Fibroblast of lung (primary cell): ENCODE measurements at regions not wholly inside any gene's neighbourhood (a gene's known extent, or its start where the extent isn't known, plus 50 kb on each side); places are given as distances from the start of the nearest gene placed in this dataset.

Source experiments
- DNase-seq, 2 donors: peaks; one replicate each; pipeline versions ENCODE4 v3.0.0 to v3.0.0-alpha.2; 2010; ENCODE audit warnings: low read depth in 2 of 2
- H2AFZ ChIP-seq: 2 replicates; pipeline ENCODE4 v1.5.1; 2012; ENCODE audit warnings: low read length, control low read depth, inconsistent platforms
- H3K27ac ChIP-seq: 2 replicates; pipeline ENCODE4 v1.5.1; 2011; ENCODE audit warnings: low read length, control low read depth; ENCODE audit not compliant: insufficient read depth
- H3K27me3 ChIP-seq: 2 replicates; pipeline ENCODE4 v1.5.1; 2011; ENCODE audit warnings: mild to moderate bottlenecking, low read length; ENCODE audit not compliant: control insufficient read depth, insufficient read depth
- H3K36me3 ChIP-seq: 2 replicates; pipeline ENCODE4 v1.5.1; 2011; ENCODE audit warnings: low read length; ENCODE audit not compliant: control insufficient read depth, insufficient read depth
- H3K4me1 ChIP-seq: 2 replicates; pipeline ENCODE4 v1.5.1; 2011; ENCODE audit warnings: low read length; ENCODE audit not compliant: control insufficient read depth, insufficient read depth; ENCODE audit errors: extremely low read depth
- H3K4me2 ChIP-seq: 2 replicates; pipeline ENCODE4 v1.5.1; 2011; ENCODE audit warnings: low read length, control low read depth; ENCODE audit not compliant: insufficient read depth; ENCODE audit errors: extremely low read depth
- H3K4me3 ChIP-seq, 4 experiments: fragments of 200-600 bp in 1 of 4; sonication (generic) in 1 of 4; replicated peaks in 1 of 4; 2 replicates each; pipeline ENCODE4 v1.5.1; 2011 to 2016; ENCODE audit warnings: low read length in 4 of 4, low read depth in 3 of 4, mild to moderate bottlenecking in 3 of 4, control low read depth in 2 of 4, inconsistent platforms in 1 of 4, mixed read lengths in 1 of 4; ENCODE audit not compliant: insufficient read depth in 1 of 4; ENCODE audit errors: control extremely low read depth in 1 of 4
- H3K79me2 ChIP-seq: 2 replicates; pipeline ENCODE4 v1.5.1; 2012; ENCODE audit warnings: mild to moderate bottlenecking, low read length, inconsistent platforms; ENCODE audit not compliant: control insufficient read depth, insufficient read depth
- H3K9ac ChIP-seq: 2 replicates; pipeline ENCODE4 v1.5.1; 2011; ENCODE audit warnings: mild to moderate bottlenecking, low read length, control low read depth; ENCODE audit not compliant: insufficient read depth
- H3K9me3 ChIP-seq: 2 replicates; pipeline ENCODE4 v1.5.1; 2012; ENCODE audit warnings: low read depth, low read length; ENCODE audit not compliant: control insufficient read depth, insufficient read depth
- H4K20me1 ChIP-seq: 2 replicates; pipeline ENCODE4 v1.5.1; 2011; ENCODE audit warnings: low read length; ENCODE audit not compliant: control insufficient read depth, insufficient read depth; ENCODE audit errors: extremely low read depth
- EZH2 ChIP-seq: IDR thresholded peaks from 2 replicates; pipeline ENCODE4 v1.5.1; 2012; ENCODE audit warnings: low read length, control low read depth, mild to moderate bottlenecking; ENCODE audit errors: missing control alignments
- TF ChIP-seq, protein P1 (sequence below), 2 donors: IDR thresholded peaks in 1 of 2; conservative IDR thresholded peaks in 1 of 2; 1 replicate in 1 of 2; 2 replicates in 1 of 2; pipeline ENCODE4 v1.5.1; 2011 to 2012; ENCODE audit warnings: low read length in 2 of 2, control low read depth in 1 of 2, inconsistent platforms in 1 of 2, low read depth in 1 of 2, mild to moderate bottlenecking in 1 of 2

DNA sequence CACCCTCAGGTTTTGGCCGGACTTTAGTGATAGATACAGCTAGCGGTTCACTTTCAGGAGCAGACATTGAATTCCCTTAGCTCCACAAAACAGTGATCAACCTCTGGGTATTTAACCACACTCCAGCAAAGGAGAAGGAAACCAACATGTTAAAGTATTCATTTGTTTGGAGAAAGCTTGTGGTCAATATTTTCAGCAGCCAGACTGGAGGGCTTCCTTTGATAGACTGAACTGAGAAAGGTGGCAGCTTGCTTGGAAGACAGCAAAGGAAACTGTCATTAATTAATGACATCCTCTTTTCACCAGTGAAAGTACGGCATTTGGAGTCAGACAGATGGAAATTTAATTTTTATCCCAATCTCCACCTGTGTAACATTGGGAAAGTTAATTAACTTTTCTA, 289.1 kb upstream of the CLNK start:
- Histone ChIP-seq H2AFZ (no peak overlapping the region), H3K27me3 (no peaks in the 10 kb centered on the region), H3K4me2 (no peak overlapping the region), H3K36me3 (no peaks in the 10 kb centered on the region), H3K4me3 (no peak overlapping the region), H3K9me3 (no peaks in the 10 kb centered on the region), H3K4me1 (no peaks in the 10 kb centered on the region), H4K20me1 (no peaks in the 10 kb centered on the region), H3K9ac (no peak overlapping the region), H3K27ac (no peak overlapping the region), H3K79me2 (no peaks in the 10 kb centered on the region)
- DNase-seq: no peak
- no peak for TF ChIP-seq EZH2
- TF ChIP-seq, protein P1, sequence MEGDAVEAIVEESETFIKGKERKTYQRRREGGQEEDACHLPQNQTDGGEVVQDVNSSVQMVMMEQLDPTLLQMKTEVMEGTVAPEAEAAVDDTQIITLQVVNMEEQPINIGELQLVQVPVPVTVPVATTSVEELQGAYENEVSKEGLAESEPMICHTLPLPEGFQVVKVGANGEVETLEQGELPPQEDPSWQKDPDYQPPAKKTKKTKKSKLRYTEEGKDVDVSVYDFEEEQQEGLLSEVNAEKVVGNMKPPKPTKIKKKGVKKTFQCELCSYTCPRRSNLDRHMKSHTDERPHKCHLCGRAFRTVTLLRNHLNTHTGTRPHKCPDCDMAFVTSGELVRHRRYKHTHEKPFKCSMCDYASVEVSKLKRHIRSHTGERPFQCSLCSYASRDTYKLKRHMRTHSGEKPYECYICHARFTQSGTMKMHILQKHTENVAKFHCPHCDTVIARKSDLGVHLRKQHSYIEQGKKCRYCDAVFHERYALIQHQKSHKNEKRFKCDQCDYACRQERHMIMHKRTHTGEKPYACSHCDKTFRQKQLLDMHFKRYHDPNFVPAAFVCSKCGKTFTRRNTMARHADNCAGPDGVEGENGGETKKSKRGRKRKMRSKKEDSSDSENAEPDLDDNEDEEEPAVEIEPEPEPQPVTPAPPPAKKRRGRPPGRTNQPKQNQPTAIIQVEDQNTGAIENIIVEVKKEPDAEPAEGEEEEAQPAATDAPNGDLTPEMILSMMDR (conservative IDR thresholded peaks at IDR 0.05 in 1 of 2, IDR thresholded peaks at IDR 0.05 in 1 of 2; ENCODE audit: low read depth in 1 of 2, low read length in 2 of 2): no peak

GRCh38 chr4:10971800-10972401, 287.3 kb upstream of the CLNK start:
- no peak overlapping the region for H3K4me2 ChIP-seq
- TF ChIP-seq, protein P1 (conservative IDR thresholded peaks at IDR 0.05 in 1 of 2, IDR thresholded peaks at IDR 0.05 in 1 of 2; ENCODE audit: low read depth in 1 of 2, low read length in 2 of 2): no peak
- no peak for TF ChIP-seq EZH2

DNA sequence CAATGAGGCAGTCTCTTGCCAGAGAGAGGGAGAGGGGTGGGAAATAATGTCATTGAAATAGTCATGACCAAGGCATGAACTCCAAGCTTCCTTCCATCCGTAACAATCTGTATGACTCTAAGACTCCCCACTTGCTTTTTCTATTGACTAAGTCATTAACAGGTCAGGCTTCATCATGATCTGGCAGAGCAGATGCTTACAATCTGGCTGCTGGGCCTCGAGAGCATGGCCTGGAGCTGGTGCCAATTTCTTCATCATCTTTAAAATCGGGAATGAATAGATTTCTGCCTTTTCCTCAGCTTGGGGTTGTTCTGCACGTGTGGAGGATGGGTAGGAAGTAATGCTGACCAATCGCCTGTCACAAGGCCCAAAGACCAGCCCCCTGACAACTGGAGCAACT, 280.6 kb upstream of the CLNK start:
- Histone ChIP-seq H3K27ac (no peak overlapping the region), H3K9ac (no peak overlapping the region), H3K9me3 (peaks cover 3% of the 10 kb centered on the region), H3K79me2 (no peaks in the 10 kb centered on the region), H2AFZ (no peak overlapping the region), H4K20me1 (no peaks in the 10 kb centered on the region), H3K27me3 (no peaks in the 10 kb centered on the region), H3K4me3 (no peak overlapping the region), H3K4me1 (no peaks in the 10 kb centered on the region), H3K36me3 (no peaks in the 10 kb centered on the region), H3K4me2 (no peak overlapping the region)
- DNase-seq: peak in 1 of 2 donors; percentile 1
- TF ChIP-seq EZH2: no peak
- TF ChIP-seq, protein P1 (conservative IDR thresholded peaks at IDR 0.05 in 1 of 2, IDR thresholded peaks at IDR 0.05 in 1 of 2; ENCODE audit: low read depth in 1 of 2, low read length in 2 of 2): no peak

More at GRCh38 chr4:10971800-10972401, 287.3 kb upstream of the CLNK start:
- no peaks in the 10 kb centered on the region for H3K27me3 ChIP-seq
- no peaks in the 10 kb centered on the region for H4K20me1 ChIP-seq
- no peaks in the 10 kb centered on the region for H3K79me2 ChIP-seq
- no peak overlapping the region for H3K9ac ChIP-seq
- no peaks in the 10 kb centered on the region for H3K4me1 ChIP-seq
- H3K27ac ChIP-seq: no peak overlapping the region
- no peak for DNase-seq
- no peaks in the 10 kb centered on the region for H3K36me3 ChIP-seq
- H3K9me3 ChIP-seq: no peaks in the 10 kb centered on the region
- H2AFZ ChIP-seq: no peak overlapping the region
- no peak overlapping the region for H3K4me3 ChIP-seq
